Glutamatergic neuron (in vitro differentiated cells): ENCODE measurements at regions not wholly inside any gene's neighbourhood (a gene's known extent, or its start where the extent isn't known, plus 50 kb on each side); places are given as distances from the start of the nearest gene placed in this dataset.

Experiments
- DNase-seq: peaks from one replicate; pipeline ENCODE4 v3.0.0; 2022
- H3K27ac Mint-ChIP-seq: one replicate; pipeline ENCODE4 v1.8.0; 2020; ENCODE audit warnings: mild to moderate bottlenecking, mixed read lengths, inconsistent platforms; ENCODE audit not compliant: unreplicated experiment
- H3K27me3 Mint-ChIP-seq: one replicate; pipeline ENCODE4 v1.8.0; 2020; ENCODE audit warnings: mild to moderate bottlenecking, moderate library complexity, mixed read lengths, inconsistent platforms; ENCODE audit not compliant: unreplicated experiment
- H3K36me3 Mint-ChIP-seq: one replicate; pipeline ENCODE4 v1.8.0; 2020; ENCODE audit warnings: mild to moderate bottlenecking, mixed read lengths, inconsistent platforms; ENCODE audit not compliant: unreplicated experiment
- H3K4me1 Mint-ChIP-seq: one replicate; pipeline ENCODE4 v1.8.0; 2020; ENCODE audit warnings: mild to moderate bottlenecking, low read depth, mixed read lengths, inconsistent platforms; ENCODE audit not compliant: unreplicated experiment
- H3K4me3 Mint-ChIP-seq: one replicate; pipeline ENCODE4 v1.8.0; 2020; ENCODE audit warnings: mild to moderate bottlenecking, mixed read lengths, inconsistent platforms; ENCODE audit not compliant: unreplicated experiment
- H3K9me3 Mint-ChIP-seq: one replicate; pipeline ENCODE4 v1.8.0; 2020; ENCODE audit warnings: mild to moderate bottlenecking, moderate library complexity, mixed read lengths, inconsistent platforms; ENCODE audit not compliant: unreplicated experiment
- CTCF ChIP-seq: fragments of 200-600 bp; sonication (generic); IDR thresholded peaks from one replicate; pipeline ENCODE4 v1.5.0; 2021; ENCODE audit not compliant: partially characterized antibody, unreplicated experiment

- no peak for DNase-seq
- Mint-ChIP-seq H3K27ac (no peak overlapping the region), H3K4me3 (no peak overlapping the region), H3K27me3 (peaks cover under 1% of the 10 kb centered on the region), H3K4me1 (no peaks in the 10 kb centered on the region), H3K9me3 (no peaks in the 10 kb centered on the region), H3K36me3 (no peaks in the 10 kb centered on the region)
- no peak for TF ChIP-seq CTCF
Measured at GRCh38 chr1:82972841-82973553, 1025.9 kb downstream of the TTLL7 start.

GRCh38 chr1:82969340-82969739, 1029.6 kb downstream of the TTLL7 start:
- H3K27me3 Mint-ChIP-seq: no peaks in the 10 kb centered on the region
- DNase-seq: no peak
- no peak overlapping the region for H3K4me3 Mint-ChIP-seq
- H3K9me3 Mint-ChIP-seq: no peaks in the 10 kb centered on the region
- no peaks in the 10 kb centered on the region for H3K36me3 Mint-ChIP-seq
- no peak for TF ChIP-seq CTCF
- peaks cover 2% of the 10 kb centered on the region for H3K4me1 Mint-ChIP-seq
- H3K27ac Mint-ChIP-seq: no peak overlapping the region

GRCh38 chr1:82962658-82963057, 1036.3 kb downstream of the TTLL7 start:
- Mint-ChIP-seq H3K4me1 (peaks cover 2% of the 10 kb centered on the region), H3K27me3 (no peaks in the 10 kb centered on the region), H3K4me3 (no peak overlapping the region), H3K27ac (no peak overlapping the region), H3K9me3 (no peaks in the 10 kb centered on the region), H3K36me3 (no peaks in the 10 kb centered on the region)
- TF ChIP-seq CTCF: no peak
- no peak for DNase-seq

GRCh38 chr1:82950606-82951200, 1048.2 kb downstream of the TTLL7 start:
- Mint-ChIP-seq H3K4me3 (no peak overlapping the region), H3K27ac (no peak overlapping the region), H3K4me1 (peaks cover 10% of the 10 kb centered on the region), H3K27me3 (no peaks in the 10 kb centered on the region), H3K36me3 (no peaks in the 10 kb centered on the region), H3K9me3 (peaks cover 2% of the 10 kb centered on the region)
- no peak for TF ChIP-seq CTCF
- no peak for DNase-seq

GRCh38 chr1:82948386-82948785, 1050.5 kb downstream of the TTLL7 start:
- H3K27me3 Mint-ChIP-seq: no peaks in the 10 kb centered on the region
- DNase-seq: no peak
- TF ChIP-seq CTCF: no peak
- H3K36me3 Mint-ChIP-seq: no peaks in the 10 kb centered on the region
- no peak overlapping the region for H3K27ac Mint-ChIP-seq
- no peak overlapping the region for H3K4me3 Mint-ChIP-seq
- H3K9me3 Mint-ChIP-seq: peaks cover 2% of the 10 kb centered on the region
- peaks cover 12% of the 10 kb centered on the region for H3K4me1 Mint-ChIP-seq
